Thoracic aorta (tissue), 2 donors: ENCODE measurements at regions not wholly inside any gene's neighbourhood (a gene's known extent, or its start where the extent isn't known, plus 50 kb on each side); places are given as distances from the start of the nearest gene placed in this dataset.
A peak's percentile ranks its signal among the peaks of the same experiment; 100 is the strongest.

Experiments used
- ATAC-seq: fragments of 150-250 bp; one replicate; pipeline ENCODE4 v1.8.0; 2017; ENCODE audit warnings: low read depth; ENCODE audit not compliant: insufficient number of reproducible peaks, low FRiP score
- DNase-seq: peaks from one replicate; pipeline ENCODE4 v3.0.0-alpha.2; 2020; ENCODE audit warnings: low spot score
- H3K27ac ChIP-seq, 2 donors: fragments of 200-600 bp; sonication (generic); 1 replicate in 1 of 2; 2 replicates in 1 of 2; pipeline ENCODE4 v1.5.1; 2016; ENCODE audit warnings: mild to moderate bottlenecking in 2 of 2, moderate library complexity in 2 of 2
- H3K27me3 ChIP-seq: fragments of 200-600 bp; sonication (generic); replicated peaks from 2 replicates; pipeline ENCODE4 v1.6.0; 2016; ENCODE audit warnings: mild to moderate bottlenecking; ENCODE audit not compliant: insufficient read depth
- H3K36me3 ChIP-seq: fragments of 200-600 bp; sonication (generic); one replicate; pipeline ENCODE4 v1.5.1; 2016
- H3K4me1 ChIP-seq, 2 donors: fragments of 200-600 bp; sonication (generic); 1 replicate in 1 of 2; 2 replicates in 1 of 2; pipeline versions ENCODE4 v1.5.1 to v1.6.0; 2016; ENCODE audit warnings: low read depth in 2 of 2, mild to moderate bottlenecking in 1 of 2; ENCODE audit not compliant: control insufficient read depth in 1 of 2
- H3K4me3 ChIP-seq: fragments of 200-600 bp; sonication (generic); 2 replicates; pipeline ENCODE4 v1.5.1; 2016; ENCODE audit warnings: mild to moderate bottlenecking
- H3K9me3 ChIP-seq: fragments of 200-600 bp; sonication (generic); 2 replicates; pipeline ENCODE4 v1.5.1; 2016
- CTCF ChIP-seq: fragments of 200-600 bp; sonication (generic); IDR thresholded peaks from one replicate; pipeline ENCODE4 v1.5.1; 2019; ENCODE audit warnings: antibody characterized with exemption

GRCh38 chr11:122440811-122441665, 214.5 kb upstream of the UBASH3B start:
- ATAC-seq (peak; percentile 56), DNase-seq (no peak)
- H3K4me3 ChIP-seq: peak overlapping the region; percentile 77
- no peaks in the 10 kb centered on the region for H3K27me3 ChIP-seq
- no peak for TF ChIP-seq CTCF
- H3K4me1 ChIP-seq: peaks cover 0 to 34% of the 10 kb centered on the region in 2 donors
- no peaks in the 10 kb centered on the region for H3K9me3 ChIP-seq
- H3K27ac ChIP-seq: peak overlapping the region; percentile 38 to 59
- no peaks in the 10 kb centered on the region for H3K36me3 ChIP-seq

GRCh38 chr11:122439866-122440810, 215.4 kb upstream of the UBASH3B start:
- H3K27ac ChIP-seq: peak overlapping the region; percentile 38 to 42
- H3K27me3 ChIP-seq: no peaks in the 10 kb centered on the region
- peaks cover 0 to 34% of the 10 kb centered on the region in 2 donors for H3K4me1 ChIP-seq
- H3K36me3 ChIP-seq: no peaks in the 10 kb centered on the region
- ATAC-seq (peak; percentile 19), DNase-seq (no peak)
- no peak for TF ChIP-seq CTCF
- H3K4me3 ChIP-seq: peak overlapping the region; percentile 77
- no peaks in the 10 kb centered on the region for H3K9me3 ChIP-seq

GRCh38 chr11:122436188-122436555, 219.3 kb upstream of the UBASH3B start:
- no peaks in the 10 kb centered on the region for H3K36me3 ChIP-seq
- no peak for TF ChIP-seq CTCF
- ATAC-seq: no peak
- H3K9me3 ChIP-seq: no peaks in the 10 kb centered on the region
- no peak overlapping the region for H3K27ac ChIP-seq
- DNase-seq: no peak
- H3K4me3 ChIP-seq: no peak overlapping the region
- H3K27me3 ChIP-seq: no peaks in the 10 kb centered on the region
- H3K4me1 ChIP-seq: peaks cover 0 to 31% of the 10 kb centered on the region in 2 donors

- Histone ChIP-seq H3K9me3 (no peaks in the 10 kb centered on the region), H3K36me3 (no peaks in the 10 kb centered on the region), H3K4me3 (no peak overlapping the region), H3K27ac (no peak overlapping the region), H3K27me3 (no peaks in the 10 kb centered on the region), H3K4me1 (peaks cover 0 to 30% of the 10 kb centered on the region in 2 donors)
- ATAC-seq (no peak), DNase-seq (no peak)
- TF ChIP-seq CTCF: no peak
These were observed 219.9 kb upstream of the UBASH3B start for GRCh38 chr11:122435540-122436187.
